Activated naive CD4-positive, alpha-beta T cell treated with anti-CD3 and anti-CD28 coated beads, Interleukin-2, amount 50 U/mL, for 72 hours (primary cell): ENCODE measurements at regions not wholly inside any gene's neighbourhood (a gene's known extent, or its start where the extent isn't known, plus 50 kb on each side); places are given as distances from the start of the nearest gene placed in this dataset.

ENCODE experiments used
- ATAC-seq, 2 donors: fragments of 150-1000 bp; cut with Tn5 transposase; 2 replicates each; pipeline ENCODE4 v1.10.0; 2021; ENCODE audit warnings: mild to moderate bottlenecking in 2 of 2, moderate library complexity in 2 of 2
- DNase-seq, 2 donors: peaks; one replicate each; pipeline ENCODE4 v3.0.0; 2021 to 2022; ENCODE audit warnings: low spot score in 2 of 2
- H3K27ac Mint-ChIP-seq, 2 donors: one replicate each; pipeline ENCODE4 v1.8.0; 2022; ENCODE audit warnings: mild to moderate bottlenecking in 2 of 2, mixed read lengths in 2 of 2
- H3K36me3 Mint-ChIP-seq, 2 donors: one replicate each; pipeline ENCODE4 v1.8.0; 2022; ENCODE audit warnings: mixed read lengths in 2 of 2
- H3K9me3 Mint-ChIP-seq, 2 donors: one replicate each; pipeline ENCODE4 v1.8.0; 2022; ENCODE audit warnings: mixed read lengths in 2 of 2

GRCh38 chr4:74624351-74625151 lies 169.8 kb downstream of the BTC start:
- H3K27ac Mint-ChIP-seq = no peak overlapping the region
- no peaks in the 10 kb centered on the region for H3K9me3 Mint-ChIP-seq
- no peaks in the 10 kb centered on the region for H3K36me3 Mint-ChIP-seq
- no peak for DNase-seq
- peak; percentile 48 to 78 for ATAC-seq

GRCh38 chr4:74625981-74626380 lies 168.3 kb downstream of the BTC start:
- Mint-ChIP-seq H3K27ac (no peak overlapping the region), H3K9me3 (no peaks in the 10 kb centered on the region), H3K36me3 (no peaks in the 10 kb centered on the region)
- ATAC-seq (peak in 1 of 2 donors; percentile 76), DNase-seq (no peak)

GRCh38 chr4:74627093-74627492 lies 167.2 kb downstream of the BTC start:
- no peak overlapping the region for H3K27ac Mint-ChIP-seq
- ATAC-seq = no peak
- no peaks in the 10 kb centered on the region for H3K36me3 Mint-ChIP-seq
- no peaks in the 10 kb centered on the region for H3K9me3 Mint-ChIP-seq
- DNase-seq = no peak

- no peaks in the 10 kb centered on the region for H3K9me3 Mint-ChIP-seq
- ATAC-seq (no peak), DNase-seq (no peak)
- H3K36me3 Mint-ChIP-seq = no peaks in the 10 kb centered on the region
- no peak overlapping the region for H3K27ac Mint-ChIP-seq
Observed at GRCh38 chr4:74627504-74627903, 166.8 kb downstream of the BTC start.

GRCh38 chr4:74628852-74629620 lies 165.3 kb downstream of the BTC start:
- Mint-ChIP-seq H3K27ac (no peak overlapping the region), H3K36me3 (no peaks in the 10 kb centered on the region), H3K9me3 (no peaks in the 10 kb centered on the region)
- DNase-seq (no peak), ATAC-seq (no peak)

- DNase-seq = no peak
- no peaks in the 10 kb centered on the region for H3K9me3 Mint-ChIP-seq
- ATAC-seq = no peak
- no peaks in the 10 kb centered on the region for H3K36me3 Mint-ChIP-seq
- H3K27ac Mint-ChIP-seq = no peak overlapping the region
Observed at GRCh38 chr4:74630551-74630950, 163.8 kb downstream of the BTC start.

GRCh38 chr4:74631338-74631737 lies 163.0 kb downstream of the BTC start:
- H3K36me3 Mint-ChIP-seq = no peaks in the 10 kb centered on the region
- DNase-seq (no peak), ATAC-seq (no peak)
- no peak overlapping the region for H3K27ac Mint-ChIP-seq
- no peaks in the 10 kb centered on the region for H3K9me3 Mint-ChIP-seq

- ATAC-seq (no peak), DNase-seq (no peak)
- H3K9me3 Mint-ChIP-seq = no peaks in the 10 kb centered on the region
- no peak overlapping the region for H3K27ac Mint-ChIP-seq
- H3K36me3 Mint-ChIP-seq = no peaks in the 10 kb centered on the region
Observed at GRCh38 chr4:74631988-74632387, 162.3 kb downstream of the BTC start.

- peak in 1 of 2 donors; percentile 35 for DNase-seq
Observed at GRCh38 chr4:74632634-74633033, 161.7 kb downstream of the BTC start.

GRCh38 chr4:74635074-74635473 lies 159.2 kb downstream of the BTC start:
- DNase-seq (no peak), ATAC-seq (peak in 1 of 2 donors; percentile 29)
- Mint-ChIP-seq H3K9me3 (no peaks in the 10 kb centered on the region), H3K36me3 (no peaks in the 10 kb centered on the region), H3K27ac (no peak overlapping the region)

More at GRCh38 chr4:74632634-74633033, 161.7 kb downstream of the BTC start:
- no peaks in the 10 kb centered on the region for H3K36me3 Mint-ChIP-seq
- peak; percentile 90 to 94 for ATAC-seq
- no peak overlapping the region for H3K27ac Mint-ChIP-seq
- H3K9me3 Mint-ChIP-seq = no peaks in the 10 kb centered on the region

- Mint-ChIP-seq H3K9me3 (no peaks in the 10 kb centered on the region), H3K27ac (no peak overlapping the region), H3K36me3 (no peaks in the 10 kb centered on the region)
- DNase-seq = no peak
- ATAC-seq = no peak
Observed at GRCh38 chr4:74635490-74636123, 158.7 kb downstream of the BTC start.

GRCh38 chr4:74638001-74638400 lies 156.3 kb downstream of the BTC start:
- Mint-ChIP-seq H3K36me3 (no peaks in the 10 kb centered on the region), H3K9me3 (no peaks in the 10 kb centered on the region), H3K27ac (no peak overlapping the region)
- ATAC-seq = no peak
- no peak for DNase-seq

GRCh38 chr4:74638689-74639088 lies 155.6 kb downstream of the BTC start:
- no peak for DNase-seq
- no peaks in the 10 kb centered on the region for H3K36me3 Mint-ChIP-seq
- no peaks in the 10 kb centered on the region for H3K9me3 Mint-ChIP-seq
- H3K27ac Mint-ChIP-seq = no peak overlapping the region
- no peak for ATAC-seq

GRCh38 chr4:74640111-74640903 lies 154.0 kb downstream of the BTC start:
- H3K36me3 Mint-ChIP-seq = no peaks in the 10 kb centered on the region
- H3K27ac Mint-ChIP-seq = no peak overlapping the region
- no peaks in the 10 kb centered on the region for H3K9me3 Mint-ChIP-seq
- DNase-seq = no peak
- ATAC-seq = peak in 1 of 2 donors; percentile 35

GRCh38 chr4:74642006-74642405 lies 152.3 kb downstream of the BTC start:
- no peaks in the 10 kb centered on the region for H3K9me3 Mint-ChIP-seq
- no peaks in the 10 kb centered on the region for H3K36me3 Mint-ChIP-seq
- no peak overlapping the region for H3K27ac Mint-ChIP-seq
- no peak for DNase-seq
- no peak for ATAC-seq

- DNase-seq = no peak
- no peak for ATAC-seq
- no peaks in the 10 kb centered on the region for H3K36me3 Mint-ChIP-seq
- no peak overlapping the region for H3K27ac Mint-ChIP-seq
- no peaks in the 10 kb centered on the region for H3K9me3 Mint-ChIP-seq
Observed at GRCh38 chr4:74649193-74649592, 145.1 kb downstream of the BTC start.

- Mint-ChIP-seq H3K36me3 (no peaks in the 10 kb centered on the region), H3K27ac (no peak overlapping the region), H3K9me3 (no peaks in the 10 kb centered on the region)
- ATAC-seq (no peak), DNase-seq (no peak)
Observed at GRCh38 chr4:74651198-74651597, 143.1 kb downstream of the BTC start.
